GM12872 (cell line): ENCODE measurements at regions not wholly inside any gene's neighbourhood (a gene's known extent, or its start where the extent isn't known, plus 50 kb on each side); places are given as distances from the start of the nearest gene placed in this dataset.

Experiments
- TF ChIP-seq, protein P1 (sequence below): IDR thresholded peaks from 3 replicates; pipeline ENCODE4 v1.5.1; 2011; ENCODE audit warnings: low read depth, mild to moderate bottlenecking, low read length, moderate library complexity; ENCODE audit not compliant: insufficient read depth

DNA sequence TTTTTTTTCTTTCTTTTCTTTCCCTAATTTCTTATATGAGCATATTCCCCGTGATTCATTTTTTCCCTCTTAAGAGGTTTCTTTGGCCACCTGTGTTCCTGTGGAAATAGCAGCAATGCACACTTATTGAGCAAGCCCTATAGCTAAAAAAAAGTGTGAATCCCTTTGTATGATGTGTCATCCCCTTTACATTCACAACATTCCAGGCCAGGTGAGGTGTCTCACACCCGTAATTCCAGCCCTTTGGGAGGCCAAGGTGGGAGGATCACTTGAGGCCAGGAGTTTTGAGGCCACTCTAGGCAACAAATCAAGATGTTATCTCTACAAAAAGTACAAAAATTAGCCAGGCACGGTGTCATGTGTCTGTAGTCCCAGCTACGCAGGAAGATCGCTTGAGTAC, 700.4 kb upstream of the TBX3 start:
- TF ChIP-seq, protein P1, sequence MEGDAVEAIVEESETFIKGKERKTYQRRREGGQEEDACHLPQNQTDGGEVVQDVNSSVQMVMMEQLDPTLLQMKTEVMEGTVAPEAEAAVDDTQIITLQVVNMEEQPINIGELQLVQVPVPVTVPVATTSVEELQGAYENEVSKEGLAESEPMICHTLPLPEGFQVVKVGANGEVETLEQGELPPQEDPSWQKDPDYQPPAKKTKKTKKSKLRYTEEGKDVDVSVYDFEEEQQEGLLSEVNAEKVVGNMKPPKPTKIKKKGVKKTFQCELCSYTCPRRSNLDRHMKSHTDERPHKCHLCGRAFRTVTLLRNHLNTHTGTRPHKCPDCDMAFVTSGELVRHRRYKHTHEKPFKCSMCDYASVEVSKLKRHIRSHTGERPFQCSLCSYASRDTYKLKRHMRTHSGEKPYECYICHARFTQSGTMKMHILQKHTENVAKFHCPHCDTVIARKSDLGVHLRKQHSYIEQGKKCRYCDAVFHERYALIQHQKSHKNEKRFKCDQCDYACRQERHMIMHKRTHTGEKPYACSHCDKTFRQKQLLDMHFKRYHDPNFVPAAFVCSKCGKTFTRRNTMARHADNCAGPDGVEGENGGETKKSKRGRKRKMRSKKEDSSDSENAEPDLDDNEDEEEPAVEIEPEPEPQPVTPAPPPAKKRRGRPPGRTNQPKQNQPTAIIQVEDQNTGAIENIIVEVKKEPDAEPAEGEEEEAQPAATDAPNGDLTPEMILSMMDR = no peak

DNA sequence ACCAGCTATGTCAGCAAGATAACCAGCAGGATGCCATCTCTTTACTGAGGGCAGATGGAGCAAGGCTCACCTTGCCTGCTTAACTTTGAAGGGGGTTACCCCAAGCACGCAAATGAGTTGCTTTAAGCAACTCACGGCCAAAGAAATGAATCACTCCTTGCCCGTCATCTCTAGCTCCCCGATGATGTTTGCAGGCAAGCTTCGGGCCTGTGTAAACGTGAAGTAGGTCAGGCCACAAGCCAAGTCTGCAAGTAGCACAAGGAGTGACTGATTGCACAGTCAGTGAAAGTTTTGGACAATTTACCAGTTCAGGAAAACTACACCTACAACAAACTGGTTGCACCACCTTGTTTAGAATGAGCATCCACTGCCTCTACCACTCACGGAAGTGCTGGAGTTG, 699.7 kb upstream of the TBX3 start:
- TF ChIP-seq, protein P1 = no peak

DNA sequence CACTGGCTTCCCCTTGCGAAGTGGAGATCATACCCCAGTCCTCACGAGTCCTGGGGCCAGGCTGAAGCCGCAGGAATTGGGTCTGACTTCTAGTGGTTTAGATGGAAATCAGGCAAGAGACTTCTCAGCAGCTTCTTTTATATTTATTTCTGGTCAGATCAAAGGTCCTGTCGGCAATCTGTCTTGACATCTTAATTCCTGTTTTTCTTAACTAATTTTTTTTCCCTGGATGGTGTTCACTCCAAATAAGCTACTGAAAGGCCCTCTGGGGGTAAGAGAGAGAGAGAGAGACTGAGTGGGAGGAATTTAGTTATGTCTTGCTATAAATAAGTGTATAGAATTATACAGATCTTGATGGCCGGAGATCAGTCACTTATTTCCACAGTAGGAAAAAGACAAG, 698.7 kb upstream of the TBX3 start:
- TF ChIP-seq, protein P1 = no peak

DNA sequence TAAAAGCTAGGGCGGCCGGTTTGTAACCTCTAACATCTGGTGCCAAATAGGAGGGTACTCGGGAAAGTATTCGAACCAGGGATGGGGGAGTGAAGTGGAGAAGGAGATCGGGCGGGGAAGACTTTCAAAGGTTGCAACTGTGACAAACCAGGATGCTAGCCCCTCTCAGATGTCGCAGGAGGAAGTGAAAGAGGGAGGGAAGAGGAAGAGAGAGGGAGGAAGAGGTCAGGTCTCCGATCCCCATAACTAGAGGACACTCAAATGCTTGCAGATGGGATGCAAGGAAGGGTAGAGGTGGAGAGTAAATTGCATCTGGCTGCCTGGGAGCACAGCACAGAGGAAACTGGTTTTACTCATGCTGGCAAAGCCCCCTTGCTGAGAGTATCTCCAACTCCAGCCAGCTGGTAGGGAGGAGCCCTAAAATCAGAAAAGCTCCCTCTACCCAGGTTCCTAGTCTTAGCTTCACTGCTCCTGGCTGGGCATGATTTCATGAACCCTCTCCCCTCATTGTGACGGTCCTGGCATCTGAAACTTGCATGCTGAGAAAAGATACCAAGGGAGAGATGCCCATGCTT, 696.7 kb upstream of the TBX3 start:
- TF ChIP-seq, protein P1 = no peak

DNA sequence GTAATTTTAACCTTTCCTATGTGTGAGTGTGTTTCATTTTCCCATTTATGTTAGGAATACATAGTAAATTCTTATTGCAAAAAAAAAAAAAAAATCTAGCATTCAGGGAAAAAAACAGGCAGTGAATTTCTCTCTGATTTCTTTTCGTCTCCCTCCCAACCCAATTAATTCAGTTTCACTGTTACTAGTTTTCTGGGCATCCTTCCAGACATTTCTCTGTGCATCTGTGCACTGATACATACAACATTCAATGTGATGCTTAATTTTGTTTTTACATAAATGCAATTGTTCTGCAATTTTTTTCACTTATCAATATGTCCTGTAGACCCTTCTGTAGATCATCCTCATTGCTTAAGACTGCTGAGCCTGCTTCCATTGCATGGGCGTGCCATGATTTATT, 694.3 kb upstream of the TBX3 start:
- TF ChIP-seq, protein P1 = no peak

DNA sequence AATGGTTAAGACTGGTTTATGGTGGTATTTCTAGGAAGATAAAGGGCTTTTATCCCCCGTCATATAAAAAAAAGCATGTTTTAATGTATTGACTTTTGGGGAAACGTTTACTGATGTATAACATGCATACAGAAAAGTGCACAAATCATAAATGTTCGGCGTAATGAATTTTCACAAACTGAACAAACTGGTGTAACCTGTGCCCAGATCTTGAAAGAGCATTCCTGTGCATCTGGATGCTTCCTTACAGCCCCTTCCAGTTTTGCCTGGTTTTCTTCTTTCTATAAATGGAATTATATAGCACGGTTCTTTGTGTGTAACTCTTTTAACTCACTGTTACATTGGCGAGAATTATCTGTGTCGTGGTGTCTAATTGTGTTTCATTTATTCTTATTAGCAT, 693.8 kb upstream of the TBX3 start:
- TF ChIP-seq, protein P1 = no peak

DNA sequence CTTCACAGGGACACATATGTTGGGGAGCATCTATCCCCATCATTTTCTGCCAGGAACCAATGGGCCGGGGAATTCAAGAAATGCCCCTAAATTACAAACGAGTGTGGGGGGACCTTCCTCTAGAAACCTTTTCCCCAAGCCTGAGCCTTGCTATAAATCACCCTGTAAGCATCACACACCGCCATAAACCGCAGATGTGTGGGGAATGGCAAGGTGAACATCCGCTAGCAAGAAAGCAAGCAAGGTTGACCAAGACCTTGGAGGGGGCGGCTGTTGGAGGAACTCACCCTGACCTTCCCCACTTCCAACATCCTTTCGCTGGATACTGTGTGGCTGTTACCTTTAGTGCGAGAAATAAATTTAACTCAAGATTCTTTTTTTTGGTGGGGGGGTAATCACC, 693.3 kb upstream of the TBX3 start:
- TF ChIP-seq, protein P1 = no peak
